LNCAP (cell line): ENCODE measurements at regions not wholly inside any gene's neighbourhood (a gene's known extent, or its start where the extent isn't known, plus 50 kb on each side); places are given as distances from the start of the nearest gene placed in this dataset.

Source experiments
- TF ChIP-seq, protein P1 (sequence below): fragments of 450-650 bp; IDR thresholded peaks from 2 replicates; pipeline ENCODE4 v1.5.1; 2017; ENCODE audit warnings: mild to moderate bottlenecking

DNA sequence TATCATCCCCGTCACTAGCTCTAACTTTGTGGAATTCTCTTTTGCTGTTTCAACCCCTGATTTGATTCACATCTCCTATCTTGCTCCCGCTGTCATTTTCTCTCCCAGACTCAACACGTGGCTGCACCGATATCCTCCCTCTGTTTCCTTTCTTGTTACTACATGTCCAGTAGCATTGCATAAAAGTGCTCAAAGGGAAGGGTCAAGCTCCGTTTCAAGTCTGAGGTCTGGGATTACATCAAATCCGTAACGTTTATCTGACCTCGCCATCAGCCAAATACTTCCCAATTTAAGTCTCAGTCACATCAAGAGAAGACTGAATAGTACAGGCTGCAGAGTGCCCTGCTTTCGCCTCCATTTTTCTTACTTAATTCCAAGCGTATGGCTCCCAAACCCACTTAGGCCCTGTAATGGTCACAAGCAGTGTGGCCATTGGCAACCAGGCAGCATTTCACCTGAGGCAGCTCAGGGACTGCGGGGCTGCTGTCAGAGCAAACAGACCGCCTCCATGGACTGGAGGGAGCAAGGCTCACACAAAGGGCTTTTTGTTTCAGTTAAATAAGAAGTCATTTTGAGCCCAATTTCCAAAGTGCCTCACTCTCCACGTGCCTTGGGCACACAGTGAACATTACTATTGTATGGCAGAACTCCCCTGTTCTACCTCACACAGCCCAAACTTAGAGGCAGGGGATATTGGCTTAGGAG is 217.8 kb downstream of the BCL11A start:
- TF ChIP-seq, protein P1, sequence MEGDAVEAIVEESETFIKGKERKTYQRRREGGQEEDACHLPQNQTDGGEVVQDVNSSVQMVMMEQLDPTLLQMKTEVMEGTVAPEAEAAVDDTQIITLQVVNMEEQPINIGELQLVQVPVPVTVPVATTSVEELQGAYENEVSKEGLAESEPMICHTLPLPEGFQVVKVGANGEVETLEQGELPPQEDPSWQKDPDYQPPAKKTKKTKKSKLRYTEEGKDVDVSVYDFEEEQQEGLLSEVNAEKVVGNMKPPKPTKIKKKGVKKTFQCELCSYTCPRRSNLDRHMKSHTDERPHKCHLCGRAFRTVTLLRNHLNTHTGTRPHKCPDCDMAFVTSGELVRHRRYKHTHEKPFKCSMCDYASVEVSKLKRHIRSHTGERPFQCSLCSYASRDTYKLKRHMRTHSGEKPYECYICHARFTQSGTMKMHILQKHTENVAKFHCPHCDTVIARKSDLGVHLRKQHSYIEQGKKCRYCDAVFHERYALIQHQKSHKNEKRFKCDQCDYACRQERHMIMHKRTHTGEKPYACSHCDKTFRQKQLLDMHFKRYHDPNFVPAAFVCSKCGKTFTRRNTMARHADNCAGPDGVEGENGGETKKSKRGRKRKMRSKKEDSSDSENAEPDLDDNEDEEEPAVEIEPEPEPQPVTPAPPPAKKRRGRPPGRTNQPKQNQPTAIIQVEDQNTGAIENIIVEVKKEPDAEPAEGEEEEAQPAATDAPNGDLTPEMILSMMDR = no peak

DNA sequence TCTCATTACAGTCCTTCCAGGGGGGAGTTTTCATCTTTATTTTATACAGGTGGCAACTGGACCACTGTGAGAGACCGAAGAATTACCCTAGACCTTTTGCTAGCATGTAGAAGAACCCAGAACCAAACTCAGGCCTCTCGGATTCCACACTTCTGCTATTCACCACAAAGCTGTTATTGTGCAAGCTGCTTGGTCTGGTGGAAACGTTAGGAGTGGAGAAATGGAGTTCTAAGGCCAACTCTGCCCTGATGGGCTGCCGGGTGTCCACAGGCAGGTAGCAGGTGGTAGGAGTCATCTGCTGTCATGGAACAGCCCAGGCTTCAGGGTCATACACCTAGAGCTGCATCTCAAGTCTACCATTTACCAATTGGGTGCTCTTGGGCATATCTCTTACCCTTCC is 218.8 kb downstream of the BCL11A start:
- TF ChIP-seq, protein P1 = no peak

DNA sequence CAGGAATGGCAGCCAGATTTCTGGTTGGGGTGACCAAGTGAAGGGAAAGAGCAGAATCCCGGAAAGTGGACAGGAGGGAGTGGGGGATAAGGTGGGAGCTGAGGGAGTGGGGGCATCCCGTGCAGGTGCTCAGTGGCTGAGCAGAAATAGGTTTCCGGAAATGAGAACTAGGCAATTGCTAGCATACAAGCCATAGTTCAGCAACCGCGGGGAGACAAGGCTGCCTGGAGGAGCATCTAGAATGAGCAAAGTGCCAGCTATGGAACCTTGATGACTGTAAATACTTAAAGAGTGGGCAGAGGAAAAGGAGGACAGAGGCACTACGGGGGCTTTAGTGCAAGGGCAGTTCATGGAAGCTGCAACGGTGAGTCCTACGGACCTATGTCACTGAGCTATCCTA is 220.2 kb downstream of the BCL11A start:
- TF ChIP-seq, protein P1 = no peak

DNA sequence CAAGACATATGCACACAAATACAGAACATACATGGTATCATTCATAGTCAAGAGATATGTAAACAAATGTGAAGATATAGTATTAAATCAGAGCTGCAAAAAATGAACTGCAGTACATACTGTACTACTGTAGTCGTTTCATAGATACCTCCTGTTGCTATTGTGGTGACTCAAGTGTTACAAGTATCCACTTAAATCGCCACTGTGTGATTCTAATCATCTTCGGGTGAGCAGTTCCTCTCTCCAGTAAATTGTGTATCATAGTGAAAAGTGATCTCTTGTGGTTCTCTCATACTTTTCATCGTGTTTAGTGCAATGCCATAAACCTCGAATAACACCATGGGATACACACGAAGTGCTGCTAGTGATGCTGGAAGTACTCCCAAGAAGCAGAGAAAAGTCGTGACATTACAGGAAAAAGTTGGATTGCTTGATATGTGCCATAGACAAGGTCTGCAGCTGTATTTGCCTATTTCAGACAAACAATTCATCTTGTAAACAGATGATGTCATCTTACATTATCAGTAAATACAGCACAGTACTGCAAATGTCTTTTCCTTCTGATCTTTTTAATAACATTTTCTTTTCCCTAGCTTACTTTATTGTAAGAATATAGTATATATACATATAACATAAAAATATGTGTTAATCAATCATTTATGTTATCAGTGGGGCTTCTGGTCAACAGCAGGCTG is 222.2 kb downstream of the BCL11A start:
- TF ChIP-seq, protein P1 = no peak

DNA sequence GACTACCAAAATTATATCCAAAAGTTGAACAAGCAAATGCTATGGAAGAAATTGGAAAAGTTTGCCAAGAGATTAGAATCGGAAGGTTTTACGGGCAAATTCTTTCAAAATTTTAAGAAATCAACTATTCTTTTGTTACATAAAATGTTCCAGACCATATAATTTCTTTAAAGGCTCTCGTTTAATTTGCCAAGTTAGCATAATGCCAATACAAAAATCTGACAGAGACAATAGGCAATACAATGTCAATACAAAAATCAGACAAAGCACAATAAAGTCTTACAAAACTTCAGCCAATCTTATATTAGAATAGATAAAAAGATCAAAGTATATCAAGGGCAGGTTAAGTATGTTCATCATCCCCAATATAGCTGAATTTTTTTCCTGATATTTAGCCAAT is 224.2 kb downstream of the BCL11A start:
- TF ChIP-seq, protein P1 = no peak

DNA sequence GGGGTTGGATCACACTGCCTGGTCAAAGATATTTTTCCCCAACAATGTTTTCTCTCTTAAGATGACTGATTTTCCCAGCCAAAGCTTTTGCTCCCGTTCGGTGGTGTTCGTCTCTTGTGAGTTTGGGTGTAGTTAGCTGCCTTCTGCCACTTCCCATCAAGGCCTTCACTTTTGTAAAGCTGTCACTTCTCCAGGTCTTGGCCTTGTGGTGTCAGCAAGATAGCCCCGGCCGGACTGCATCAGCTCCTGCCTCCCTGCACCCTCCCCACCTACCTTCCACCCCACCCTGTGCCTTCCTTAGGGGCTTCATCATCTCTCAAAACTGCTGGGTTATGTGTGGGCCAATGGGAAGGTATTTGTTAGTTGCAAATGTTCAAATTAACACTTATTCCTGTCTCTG is 228.9 kb downstream of the BCL11A start:
- TF ChIP-seq, protein P1 = no peak

DNA sequence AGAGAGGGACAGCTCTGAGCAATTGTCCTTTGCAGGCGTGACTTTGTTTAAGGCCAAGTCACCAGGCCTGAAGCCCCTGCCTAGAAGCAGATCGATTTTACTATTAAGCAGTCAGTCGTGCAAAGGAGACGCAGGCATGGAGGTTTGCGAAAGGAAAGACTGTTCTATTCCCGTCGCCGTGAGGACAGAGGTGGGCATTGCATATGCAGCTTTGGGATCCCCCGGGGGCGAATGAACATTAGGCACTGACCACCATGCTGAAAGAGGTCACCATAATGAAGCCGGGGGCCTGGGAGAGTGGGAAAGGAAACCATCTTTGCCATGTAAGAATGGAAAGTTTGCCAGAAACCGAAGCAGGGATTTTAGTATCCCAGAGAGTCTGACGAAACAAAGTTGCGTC is 231.6 kb downstream of the BCL11A start:
- TF ChIP-seq, protein P1 = no peak
